Osteoblast (primary cell): ENCODE measurements at regions not wholly inside any gene's neighbourhood (a gene's known extent, or its start where the extent isn't known, plus 50 kb on each side); places are given as distances from the start of the nearest gene placed in this dataset.

Experiments
- DNase-seq: peaks from one replicate; pipeline ENCODE4 v3.0.0; 2011; ENCODE audit warnings: low spot score, mixed read lengths; ENCODE audit not compliant: insufficient read length; ENCODE audit errors: missing footprints
- H2AFZ ChIP-seq: 2 replicates; pipeline ENCODE4 v1.6.0; 2011; ENCODE audit warnings: mild to moderate bottlenecking, low read length
- H3K27ac ChIP-seq: 2 replicates; pipeline ENCODE4 v1.5.1; 2011; ENCODE audit warnings: mild to moderate bottlenecking, low read depth, low read length, moderate library complexity
- H3K27me3 ChIP-seq: 2 replicates; pipeline ENCODE4 v1.6.0; 2012; ENCODE audit warnings: mild to moderate bottlenecking, control low read depth, inconsistent platforms, low read length, moderate library complexity; ENCODE audit not compliant: insufficient read depth
- H3K36me3 ChIP-seq: 2 replicates; pipeline ENCODE4 v1.5.1; 2011; ENCODE audit warnings: mild to moderate bottlenecking, low read length, control low read depth, moderate library complexity; ENCODE audit not compliant: insufficient read depth
- H3K4me1 ChIP-seq: 2 replicates; pipeline ENCODE4 v1.5.1; 2011; ENCODE audit warnings: mild to moderate bottlenecking, low read length, control low read depth, moderate library complexity; ENCODE audit not compliant: insufficient read depth
- H3K4me2 ChIP-seq: 2 replicates; pipeline ENCODE4 v1.6.0; 2011; ENCODE audit warnings: mild to moderate bottlenecking, low read length; ENCODE audit not compliant: insufficient read depth
- H3K4me3 ChIP-seq: fragments of 200-600 bp; sonication (generic); 3 replicates; pipeline ENCODE4 v1.5.1; 2012; ENCODE audit warnings: mild to moderate bottlenecking, low read length, inconsistent platforms; ENCODE audit not compliant: insufficient read depth
- H3K79me2 ChIP-seq: 2 replicates; pipeline ENCODE4 v1.6.0; 2012; ENCODE audit warnings: mild to moderate bottlenecking, low read length, control low read depth, inconsistent platforms; ENCODE audit not compliant: insufficient read depth
- H3K9me3 ChIP-seq: 2 replicates; pipeline ENCODE4 v1.5.1; 2011; ENCODE audit warnings: low read depth, low read length, control low read depth
- H4K20me1 ChIP-seq: 2 replicates; pipeline ENCODE4 v1.6.0; 2012; ENCODE audit warnings: mild to moderate bottlenecking, low read length, control low read depth; ENCODE audit not compliant: insufficient read depth
- TF ChIP-seq, protein P1 (sequence below): IDR thresholded peaks from 2 replicates; pipeline ENCODE4 v1.5.1; 2011; ENCODE audit warnings: mild to moderate bottlenecking, low read depth, low read length, moderate library complexity; ENCODE audit errors: extremely low read depth

GRCh38 chr2:81303321-81303720, 998.8 kb upstream of the LRRTM1 start:
- H3K79me2 ChIP-seq, result no peaks in the 10 kb centered on the region
- no peak for DNase-seq
- no peak overlapping the region for H2AFZ ChIP-seq
- no peak overlapping the region for H3K27ac ChIP-seq
- H3K4me2 ChIP-seq, result no peak overlapping the region
- no peaks in the 10 kb centered on the region for H3K27me3 ChIP-seq
- H4K20me1 ChIP-seq, result no peaks in the 10 kb centered on the region
- peaks cover 3% of the 10 kb centered on the region for H3K9me3 ChIP-seq
- TF ChIP-seq, protein P1, sequence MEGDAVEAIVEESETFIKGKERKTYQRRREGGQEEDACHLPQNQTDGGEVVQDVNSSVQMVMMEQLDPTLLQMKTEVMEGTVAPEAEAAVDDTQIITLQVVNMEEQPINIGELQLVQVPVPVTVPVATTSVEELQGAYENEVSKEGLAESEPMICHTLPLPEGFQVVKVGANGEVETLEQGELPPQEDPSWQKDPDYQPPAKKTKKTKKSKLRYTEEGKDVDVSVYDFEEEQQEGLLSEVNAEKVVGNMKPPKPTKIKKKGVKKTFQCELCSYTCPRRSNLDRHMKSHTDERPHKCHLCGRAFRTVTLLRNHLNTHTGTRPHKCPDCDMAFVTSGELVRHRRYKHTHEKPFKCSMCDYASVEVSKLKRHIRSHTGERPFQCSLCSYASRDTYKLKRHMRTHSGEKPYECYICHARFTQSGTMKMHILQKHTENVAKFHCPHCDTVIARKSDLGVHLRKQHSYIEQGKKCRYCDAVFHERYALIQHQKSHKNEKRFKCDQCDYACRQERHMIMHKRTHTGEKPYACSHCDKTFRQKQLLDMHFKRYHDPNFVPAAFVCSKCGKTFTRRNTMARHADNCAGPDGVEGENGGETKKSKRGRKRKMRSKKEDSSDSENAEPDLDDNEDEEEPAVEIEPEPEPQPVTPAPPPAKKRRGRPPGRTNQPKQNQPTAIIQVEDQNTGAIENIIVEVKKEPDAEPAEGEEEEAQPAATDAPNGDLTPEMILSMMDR, result no peak
- H3K36me3 ChIP-seq, result no peaks in the 10 kb centered on the region
- no peak overlapping the region for H3K4me3 ChIP-seq
- H3K4me1 ChIP-seq, result no peaks in the 10 kb centered on the region

GRCh38 chr2:81299841-81300240, 995.3 kb upstream of the LRRTM1 start:
- no peak for DNase-seq
- Histone ChIP-seq H3K79me2 (no peaks in the 10 kb centered on the region), H3K4me2 (no peak overlapping the region), H3K4me3 (no peak overlapping the region), H3K36me3 (no peaks in the 10 kb centered on the region), H3K9me3 (no peaks in the 10 kb centered on the region), H3K27me3 (no peaks in the 10 kb centered on the region), H2AFZ (no peak overlapping the region), H3K4me1 (no peaks in the 10 kb centered on the region), H3K27ac (no peak overlapping the region), H4K20me1 (no peaks in the 10 kb centered on the region)
- TF ChIP-seq, protein P1, result no peak

- no peaks in the 10 kb centered on the region for H3K79me2 ChIP-seq
- H3K4me2 ChIP-seq, result no peak overlapping the region
- no peaks in the 10 kb centered on the region for H4K20me1 ChIP-seq
- H3K36me3 ChIP-seq, result no peaks in the 10 kb centered on the region
- no peak overlapping the region for H2AFZ ChIP-seq
- DNase-seq, result no peak
- H3K4me3 ChIP-seq, result no peak overlapping the region
- TF ChIP-seq, protein P1, result no peak
- no peaks in the 10 kb centered on the region for H3K4me1 ChIP-seq
- H3K27me3 ChIP-seq, result no peaks in the 10 kb centered on the region
- no peak overlapping the region for H3K27ac ChIP-seq
- H3K9me3 ChIP-seq, result no peaks in the 10 kb centered on the region
Observed at GRCh38 chr2:81290846-81291245, 986.3 kb upstream of the LRRTM1 start.

DNA sequence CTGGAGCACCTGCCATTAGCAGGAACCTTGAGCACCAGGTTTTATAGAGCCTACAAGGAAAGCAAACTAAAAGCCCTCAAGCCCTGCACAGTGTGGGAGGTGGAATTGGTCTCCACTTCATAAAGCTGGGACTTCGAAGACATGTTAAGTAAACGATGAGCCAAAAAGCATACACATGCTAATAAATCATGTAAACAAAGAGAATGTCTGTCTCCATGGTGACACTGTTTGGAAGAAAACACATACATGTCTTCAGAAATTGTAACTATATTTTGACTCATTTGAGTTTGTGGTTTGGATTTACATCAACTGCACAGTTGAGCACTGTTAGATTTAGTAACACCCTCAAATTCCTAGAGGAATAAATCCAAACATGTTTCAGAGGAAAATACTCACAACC, 978.5 kb upstream of the LRRTM1 start:
- no peak for DNase-seq
- TF ChIP-seq, protein P1, result no peak

More for the DNA sequence above, 978.5 kb upstream of the LRRTM1 start:
- Histone ChIP-seq H3K9me3 (no peaks in the 10 kb centered on the region), H4K20me1 (no peaks in the 10 kb centered on the region), H2AFZ (no peak overlapping the region), H3K4me3 (no peak overlapping the region), H3K4me1 (no peaks in the 10 kb centered on the region), H3K4me2 (no peak overlapping the region), H3K36me3 (no peaks in the 10 kb centered on the region), H3K27ac (no peak overlapping the region), H3K79me2 (no peaks in the 10 kb centered on the region), H3K27me3 (no peaks in the 10 kb centered on the region)
